HepG2 (cell line): ENCODE measurements at regions not wholly inside any gene's neighbourhood (a gene's known extent, or its start where the extent isn't known, plus 50 kb on each side); places are given as distances from the start of the nearest gene placed in this dataset.

Experiments used
- EZH2 ChIP-seq: conservative IDR thresholded peaks from 2 replicates; pipeline ENCODE4 v1.6.1; 2012; ENCODE audit warnings: mild to moderate bottlenecking, low read depth, low read length, moderate library complexity
- TAF1 ChIP-seq: sonication (generic); formaldehyde crosslinking; IDR thresholded peaks from 2 replicates; pipeline ENCODE4 v1.4.0; 2020; ENCODE audit warnings: missing genetic modification reagents

GRCh38 chr5:2634399-2635176, 116.9 kb downstream of the IRX2 start:
- TF ChIP-seq EZH2 (no peak), TAF1 (no peak)
